Ascending aorta (tissue), 2 donors: ENCODE measurements at regions not wholly inside any gene's neighbourhood (a gene's known extent, or its start where the extent isn't known, plus 50 kb on each side); places are given as distances from the start of the nearest gene placed in this dataset.

Source experiments
- DNase-seq, 2 donors: peaks; one replicate each; pipeline ENCODE4 v3.0.0-alpha.2; 2019; ENCODE audit warnings: low spot score in 2 of 2
- H3K27ac ChIP-seq, 2 donors: fragments of 200-600 bp; sonication (generic); one replicate each; pipeline ENCODE4 v1.5.1; 2016 to 2017; ENCODE audit warnings: mild to moderate bottlenecking in 1 of 2
- H3K27me3 ChIP-seq: fragments of 200-600 bp; sonication (generic); one replicate; pipeline ENCODE4 v1.5.1; 2017
- H3K36me3 ChIP-seq, 2 donors: fragments of 200-600 bp; sonication (generic); one replicate each; pipeline ENCODE4 v1.5.1; 2016
- H3K4me1 ChIP-seq, 2 donors: fragments of 200-600 bp; sonication (generic); one replicate each; pipeline ENCODE4 v1.5.1; 2016 to 2017; ENCODE audit warnings: mild to moderate bottlenecking in 1 of 2
- H3K4me3 ChIP-seq, 2 donors: fragments of 200-600 bp; sonication (generic); one replicate each; pipeline ENCODE4 v1.5.1; 2016 to 2017; ENCODE audit warnings: mild to moderate bottlenecking in 1 of 2
- H3K9me3 ChIP-seq, 2 donors: fragments of 200-600 bp; sonication (generic); one replicate each; pipeline ENCODE4 v1.5.1; 2016
- CTCF ChIP-seq, 3 experiments: fragments of 200-600 bp in 2 of 3; fragments of 450-650 bp in 1 of 3; sonication (generic) in 2 of 3; IDR thresholded peaks; one replicate each; pipeline ENCODE4 v1.5.1; 2016 to 2019; ENCODE audit warnings: antibody characterized with exemption in 3 of 3, mild to moderate bottlenecking in 1 of 3, moderate library complexity in 1 of 3
- intact Hi-C: fragments of 100-400 bp; cut with DNase I; formaldehyde crosslinking; loops from one replicate; pipeline ENCODE4 v1.15.1; 2023

- Histone ChIP-seq H3K27ac (no peak overlapping the region), H3K27me3 (no peaks in the 10 kb centered on the region), H3K4me1 (no peaks in the 10 kb centered on the region), H3K9me3 (no peaks in the 10 kb centered on the region), H3K4me3 (no peak overlapping the region), H3K36me3 (no peaks in the 10 kb centered on the region)
- intact Hi-C loops: no loop called here
- no peak for DNase-seq
- no peak for TF ChIP-seq CTCF (IDR thresholded peaks at IDR 0.05)
These were observed 239.7 kb upstream of the API5 start for GRCh38 chr11:43072096-43072495.

GRCh38 chr11:43072911-43073310, 238.9 kb upstream of the API5 start:
- no peak for DNase-seq
- intact Hi-C loops: no loop called here
- no peaks in the 10 kb centered on the region for H3K36me3 ChIP-seq
- no peaks in the 10 kb centered on the region for H3K4me1 ChIP-seq
- TF ChIP-seq CTCF (IDR thresholded peaks at IDR 0.05): no peak
- H3K27ac ChIP-seq: no peak overlapping the region
- no peaks in the 10 kb centered on the region for H3K9me3 ChIP-seq
- no peak overlapping the region for H3K4me3 ChIP-seq
- no peaks in the 10 kb centered on the region for H3K27me3 ChIP-seq

GRCh38 chr11:43074810-43075209, 237.0 kb upstream of the API5 start:
- H3K9me3 ChIP-seq: no peaks in the 10 kb centered on the region
- no peaks in the 10 kb centered on the region for H3K4me1 ChIP-seq
- H3K27me3 ChIP-seq: no peaks in the 10 kb centered on the region
- intact Hi-C loops: no loop called here
- H3K4me3 ChIP-seq: no peak overlapping the region
- no peak for TF ChIP-seq CTCF (IDR thresholded peaks at IDR 0.05)
- H3K36me3 ChIP-seq: no peaks in the 10 kb centered on the region
- DNase-seq: no peak
- no peak overlapping the region for H3K27ac ChIP-seq

GRCh38 chr11:43101113-43101512, 210.7 kb upstream of the API5 start:
- intact Hi-C loops: no loop called here
- Histone ChIP-seq H3K4me1 (no peaks in the 10 kb centered on the region), H3K27me3 (no peaks in the 10 kb centered on the region), H3K4me3 (no peak overlapping the region), H3K27ac (no peak overlapping the region), H3K9me3 (no peaks in the 10 kb centered on the region), H3K36me3 (no peaks in the 10 kb centered on the region)
- no peak for TF ChIP-seq CTCF (IDR thresholded peaks at IDR 0.05)
- no peak for DNase-seq

- H3K27me3 ChIP-seq: no peaks in the 10 kb centered on the region
- H3K27ac ChIP-seq: no peak overlapping the region
- no peaks in the 10 kb centered on the region for H3K4me1 ChIP-seq
- no peak for DNase-seq
- no peaks in the 10 kb centered on the region for H3K36me3 ChIP-seq
- intact Hi-C loops: no loop called here
- no peak overlapping the region for H3K4me3 ChIP-seq
- H3K9me3 ChIP-seq: no peaks in the 10 kb centered on the region
- TF ChIP-seq CTCF (IDR thresholded peaks at IDR 0.05): no peak
These were observed 195.7 kb upstream of the API5 start for GRCh38 chr11:43116071-43116470.

GRCh38 chr11:43119275-43119970, 192.4 kb upstream of the API5 start:
- Histone ChIP-seq H3K27me3 (no peaks in the 10 kb centered on the region), H3K27ac (no peak overlapping the region), H3K4me3 (no peak overlapping the region), H3K36me3 (no peaks in the 10 kb centered on the region), H3K9me3 (no peaks in the 10 kb centered on the region), H3K4me1 (no peaks in the 10 kb centered on the region)
- intact Hi-C loops: no loop called here
- no peak for TF ChIP-seq CTCF (IDR thresholded peaks at IDR 0.05)
- no peak for DNase-seq
